ENCODE measurements at regions not wholly inside any gene's neighbourhood (a gene's known extent, or its start where the extent isn't known, plus 50 kb on each side); places are given as distances from the start of the nearest gene placed in this dataset.

DNA sequence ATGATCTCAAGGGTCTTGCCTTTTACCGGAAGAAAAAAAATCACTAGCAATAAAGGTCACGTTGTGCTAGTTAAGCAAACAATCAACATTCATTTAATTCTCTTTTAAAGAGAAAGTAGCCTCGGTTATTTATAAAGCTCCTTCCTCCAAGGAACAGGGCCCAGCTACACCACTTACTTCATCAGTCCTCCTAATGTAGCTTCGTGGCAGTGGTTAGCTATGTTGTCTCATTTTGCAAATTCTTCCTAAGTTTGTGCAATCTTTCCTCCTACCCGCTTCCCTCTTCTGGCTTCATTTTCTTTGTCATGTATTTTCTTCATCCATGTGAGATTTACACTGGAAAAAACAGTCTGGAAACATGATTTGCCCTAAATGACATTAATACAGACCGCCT, 554.2 kb downstream of the NUF2 start:
- no peak for TF ChIP-seq SPI1 (IDR thresholded peaks at IDR 0.05; ENCODE audit: borderline replicate concordance, low read depth)
- TF ChIP-seq GABPA (IDR thresholded peaks at IDR 0.05; ENCODE audit: low read depth) = no peak
- TF ChIP-seq, protein P1, sequence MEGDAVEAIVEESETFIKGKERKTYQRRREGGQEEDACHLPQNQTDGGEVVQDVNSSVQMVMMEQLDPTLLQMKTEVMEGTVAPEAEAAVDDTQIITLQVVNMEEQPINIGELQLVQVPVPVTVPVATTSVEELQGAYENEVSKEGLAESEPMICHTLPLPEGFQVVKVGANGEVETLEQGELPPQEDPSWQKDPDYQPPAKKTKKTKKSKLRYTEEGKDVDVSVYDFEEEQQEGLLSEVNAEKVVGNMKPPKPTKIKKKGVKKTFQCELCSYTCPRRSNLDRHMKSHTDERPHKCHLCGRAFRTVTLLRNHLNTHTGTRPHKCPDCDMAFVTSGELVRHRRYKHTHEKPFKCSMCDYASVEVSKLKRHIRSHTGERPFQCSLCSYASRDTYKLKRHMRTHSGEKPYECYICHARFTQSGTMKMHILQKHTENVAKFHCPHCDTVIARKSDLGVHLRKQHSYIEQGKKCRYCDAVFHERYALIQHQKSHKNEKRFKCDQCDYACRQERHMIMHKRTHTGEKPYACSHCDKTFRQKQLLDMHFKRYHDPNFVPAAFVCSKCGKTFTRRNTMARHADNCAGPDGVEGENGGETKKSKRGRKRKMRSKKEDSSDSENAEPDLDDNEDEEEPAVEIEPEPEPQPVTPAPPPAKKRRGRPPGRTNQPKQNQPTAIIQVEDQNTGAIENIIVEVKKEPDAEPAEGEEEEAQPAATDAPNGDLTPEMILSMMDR (IDR thresholded peaks at IDR 0.05; ENCODE audit: insufficient read depth, low read length) = no peak
- no peak for TF ChIP-seq POLR2AphosphoS5 (IDR thresholded peaks at IDR 0.05; ENCODE audit: low read depth)
- TF ChIP-seq, protein P2, sequence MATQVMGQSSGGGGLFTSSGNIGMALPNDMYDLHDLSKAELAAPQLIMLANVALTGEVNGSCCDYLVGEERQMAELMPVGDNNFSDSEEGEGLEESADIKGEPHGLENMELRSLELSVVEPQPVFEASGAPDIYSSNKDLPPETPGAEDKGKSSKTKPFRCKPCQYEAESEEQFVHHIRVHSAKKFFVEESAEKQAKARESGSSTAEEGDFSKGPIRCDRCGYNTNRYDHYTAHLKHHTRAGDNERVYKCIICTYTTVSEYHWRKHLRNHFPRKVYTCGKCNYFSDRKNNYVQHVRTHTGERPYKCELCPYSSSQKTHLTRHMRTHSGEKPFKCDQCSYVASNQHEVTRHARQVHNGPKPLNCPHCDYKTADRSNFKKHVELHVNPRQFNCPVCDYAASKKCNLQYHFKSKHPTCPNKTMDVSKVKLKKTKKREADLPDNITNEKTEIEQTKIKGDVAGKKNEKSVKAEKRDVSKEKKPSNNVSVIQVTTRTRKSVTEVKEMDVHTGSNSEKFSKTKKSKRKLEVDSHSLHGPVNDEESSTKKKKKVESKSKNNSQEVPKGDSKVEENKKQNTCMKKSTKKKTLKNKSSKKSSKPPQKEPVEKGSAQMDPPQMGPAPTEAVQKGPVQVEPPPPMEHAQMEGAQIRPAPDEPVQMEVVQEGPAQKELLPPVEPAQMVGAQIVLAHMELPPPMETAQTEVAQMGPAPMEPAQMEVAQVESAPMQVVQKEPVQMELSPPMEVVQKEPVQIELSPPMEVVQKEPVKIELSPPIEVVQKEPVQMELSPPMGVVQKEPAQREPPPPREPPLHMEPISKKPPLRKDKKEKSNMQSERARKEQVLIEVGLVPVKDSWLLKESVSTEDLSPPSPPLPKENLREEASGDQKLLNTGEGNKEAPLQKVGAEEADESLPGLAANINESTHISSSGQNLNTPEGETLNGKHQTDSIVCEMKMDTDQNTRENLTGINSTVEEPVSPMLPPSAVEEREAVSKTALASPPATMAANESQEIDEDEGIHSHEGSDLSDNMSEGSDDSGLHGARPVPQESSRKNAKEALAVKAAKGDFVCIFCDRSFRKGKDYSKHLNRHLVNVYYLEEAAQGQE (IDR thresholded peaks at IDR 0.05; ENCODE audit: insufficient replicate concordance, low read depth) = no peak
- Histone ChIP-seq H3K4me3 (replicated peaks; ENCODE audit: insufficient read depth, low read length) (no peak overlapping the region), H3K27me3 (ENCODE audit: insufficient read depth, poor library complexity, severe bottlenecking) (no peaks in the 10 kb centered on the region), H3K27ac (replicated peaks) (no peak overlapping the region)
- no peak for DNase-seq (ENCODE audit: low read depth in 1 of 2, low spot score in 1 of 2)

DNA sequence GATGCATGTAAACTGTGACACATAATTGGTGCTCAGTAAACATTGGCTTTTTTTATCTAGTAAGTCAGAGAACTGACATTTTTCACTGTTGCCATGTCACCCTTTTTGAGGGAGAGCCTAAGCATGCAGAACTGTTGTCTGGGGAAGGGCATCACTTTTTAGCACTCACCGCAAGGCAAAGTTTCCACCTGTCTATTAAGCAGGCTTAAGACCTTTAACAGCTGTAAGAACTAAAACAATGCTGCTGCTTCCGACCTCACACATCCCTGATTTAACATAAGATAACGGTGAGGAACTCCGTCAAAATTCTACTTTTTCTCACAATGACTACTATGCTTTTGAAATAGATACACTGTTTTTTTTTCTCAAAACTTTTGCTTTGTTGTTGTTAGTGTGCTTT, 554.8 kb downstream of the NUF2 start:
- no peak for DNase-seq (ENCODE audit: low read depth in 1 of 2, low spot score in 1 of 2)
- H3K4me3 ChIP-seq (replicated peaks; ENCODE audit: insufficient read depth, low read length) = no peak overlapping the region
- H3K27me3 ChIP-seq (ENCODE audit: insufficient read depth, poor library complexity, severe bottlenecking) = no peaks in the 10 kb centered on the region
- H3K27ac ChIP-seq (replicated peaks) = no peak overlapping the region
- no peak for TF ChIP-seq POLR2AphosphoS5 (IDR thresholded peaks at IDR 0.05; ENCODE audit: low read depth)
- TF ChIP-seq GABPA (IDR thresholded peaks at IDR 0.05; ENCODE audit: low read depth) = no peak
- no peak for TF ChIP-seq SPI1 (IDR thresholded peaks at IDR 0.05; ENCODE audit: borderline replicate concordance, low read depth)
- TF ChIP-seq, protein P1 (IDR thresholded peaks at IDR 0.05; ENCODE audit: insufficient read depth, low read length) = no peak
- TF ChIP-seq, protein P2 (IDR thresholded peaks at IDR 0.05; ENCODE audit: insufficient replicate concordance, low read depth) = no peak

DNA sequence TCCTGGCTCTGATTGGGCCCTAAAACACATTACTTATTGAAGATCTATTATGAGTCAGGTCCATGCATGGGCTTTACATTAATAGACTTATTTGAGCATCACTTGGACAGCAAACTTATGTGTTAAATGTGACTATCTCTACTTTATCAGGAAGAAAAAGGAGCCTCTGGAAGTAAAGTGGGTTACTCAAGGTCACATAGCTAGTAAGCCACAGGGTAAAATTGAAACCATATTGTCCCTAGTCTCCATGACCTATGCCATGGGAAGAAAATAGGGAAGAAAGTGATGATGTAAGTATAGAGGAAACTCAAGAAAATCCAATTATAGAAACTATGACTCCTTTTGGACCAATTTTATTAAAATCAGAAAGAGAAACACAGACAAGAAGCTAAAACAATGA, 555.3 kb downstream of the NUF2 start:
- TF ChIP-seq POLR2AphosphoS5 (IDR thresholded peaks at IDR 0.05; ENCODE audit: low read depth) (no peak), GABPA (IDR thresholded peaks at IDR 0.05; ENCODE audit: low read depth) (no peak), SPI1 (IDR thresholded peaks at IDR 0.05; ENCODE audit: borderline replicate concordance, low read depth) (no peak)
- TF ChIP-seq, protein P2 (IDR thresholded peaks at IDR 0.05; ENCODE audit: insufficient replicate concordance, low read depth) = no peak
- TF ChIP-seq, protein P1 (IDR thresholded peaks at IDR 0.05; ENCODE audit: insufficient read depth, low read length) = no peak
- Histone ChIP-seq H3K4me3 (replicated peaks; ENCODE audit: insufficient read depth, low read length) (no peak overlapping the region), H3K27me3 (ENCODE audit: insufficient read depth, poor library complexity, severe bottlenecking) (no peaks in the 10 kb centered on the region), H3K27ac (replicated peaks) (no peak overlapping the region)
- DNase-seq (ENCODE audit: low read depth in 1 of 2, low spot score in 1 of 2) = no peak

All from HL-60 (cell line).